ENCODE measurements at regions not wholly inside any gene's neighbourhood (a gene's known extent, or its start where the extent isn't known, plus 50 kb on each side); places are given as distances from the start of the nearest gene placed in this dataset.
A peak's percentile ranks its signal among the peaks of the same experiment; 100 is the strongest.

- Mint-ChIP-seq H3K4me3 (peak overlapping the region; percentile 71), H3K9me3 (ENCODE audit: insufficient read depth) (no peaks in the 10 kb centered on the region), H3K27me3 (no peaks in the 10 kb centered on the region), H3K27ac (peak overlapping the region; percentile 56), H3K4me1 (peaks cover 21% of the 10 kb centered on the region)
- H3K9me3 ChIP-seq (ENCODE audit: control extremely low read depth in 1 of 3, control insufficient read depth in 2 of 3, insufficient read depth in 1 of 3, low read length in 2 of 3): peaks cover 0 to 2% (median 0%) of the 10 kb centered on the region in 3 donors
- H4K20me1 ChIP-seq (ENCODE audit: control insufficient read depth, insufficient read depth, low read length, poor library complexity, severe bottlenecking): no peaks in the 10 kb centered on the region
- POLR2A ChIA-PET: no interaction called here
- no peaks in the 10 kb centered on the region for H3K36me3 ChIP-seq (replicated peaks in 1 of 2; ENCODE audit: control extremely low read depth in 1 of 2, control insufficient read depth in 1 of 2, extremely low read depth in 1 of 2, insufficient read depth in 2 of 2, low read length in 1 of 2)
- CTCF ChIA-PET: no interaction called here
- peaks cover 16 to 24% of the 10 kb centered on the region in 2 donors for H3K4me1 ChIP-seq (ENCODE audit: control insufficient read depth in 2 of 2, insufficient read depth in 2 of 2, low read length in 2 of 2)
- intact Hi-C loops (cut with micrococcal nuclease): no loop called here
- H3K27ac ChIP-seq (ENCODE audit: low read length in 2 of 2): no peak overlapping the region
- H3K9ac ChIP-seq (ENCODE audit: low read length): no peak overlapping the region
- no peaks in the 10 kb centered on the region for H3K27me3 ChIP-seq (replicated peaks in 1 of 4; ENCODE audit: control extremely low read depth in 1 of 4, control insufficient read depth in 3 of 4, insufficient read depth in 4 of 4, low read length in 3 of 4)
- H3K79me2 ChIP-seq (ENCODE audit: control insufficient read depth, insufficient read depth, low read length): no peaks in the 10 kb centered on the region
- 100% methylated on average over 1 of the region's 2 CpGs for WGBS (ENCODE audit: insufficient coverage)
- DNase-seq (no peak), ATAC-seq (ENCODE audit: low read depth) (no peak)
- H3K4me2 ChIP-seq (replicated peaks; ENCODE audit: low read depth, low read length, poor library complexity, severe bottlenecking): peak overlapping the region; percentile 49
- TF ChIP-seq EZH2 (IDR thresholded peaks at IDR 0.05; ENCODE audit: borderline replicate concordance, insufficient read depth, low read depth, low read length, poor library complexity, severe bottlenecking) (no peak), CTCF (IDR thresholded peaks at IDR 0.05) (no peak)
- H3K4me3 ChIP-seq (ENCODE audit: control extremely low read depth in 1 of 5, extremely low read depth in 1 of 5, insufficient read depth in 1 of 5, low read depth in 2 of 5, low read length in 4 of 5): no peak overlapping the region
- H2AFZ ChIP-seq (ENCODE audit: insufficient read depth, low read depth, low read length, poor library complexity, severe bottlenecking): no peak overlapping the region
Observed at GRCh38 chrX:115940348-115940747, 230.2 kb upstream of the AGTR2 start.

DNA sequence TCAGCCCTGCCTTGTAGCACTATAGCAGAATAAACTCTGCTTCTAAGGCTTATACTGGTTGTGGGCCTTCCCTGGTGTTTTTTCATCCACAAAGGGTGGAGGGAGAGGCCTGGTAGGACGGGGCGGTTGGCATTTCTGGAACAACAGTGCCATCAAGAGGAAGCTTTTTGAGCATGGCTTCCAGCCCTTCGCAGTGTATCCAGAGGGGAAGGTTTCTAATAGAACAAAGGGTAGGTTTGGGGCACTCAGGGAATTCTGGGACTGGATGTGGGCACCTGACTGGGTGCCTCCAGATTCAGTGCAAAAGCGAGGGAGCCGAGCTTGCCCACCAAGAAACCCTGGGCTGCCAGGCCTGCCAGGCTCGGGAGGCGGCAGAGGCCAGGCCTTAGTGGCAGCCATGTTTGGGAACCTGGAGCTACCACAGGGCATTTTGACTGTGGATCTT, 229.6 kb upstream of the AGTR2 start:
- Histone ChIP-seq H3K9ac (ENCODE audit: low read length) (no peak overlapping the region), H3K27me3 (replicated peaks in 1 of 4; ENCODE audit: control extremely low read depth in 1 of 4, control insufficient read depth in 3 of 4, insufficient read depth in 4 of 4, low read length in 3 of 4) (no peaks in the 10 kb centered on the region), H3K27ac (ENCODE audit: low read length in 2 of 2) (no peak overlapping the region), H3K4me1 (ENCODE audit: control insufficient read depth in 2 of 2, insufficient read depth in 2 of 2, low read length in 2 of 2) (peaks cover 16 to 24% of the 10 kb centered on the region in 2 donors), H3K79me2 (ENCODE audit: control insufficient read depth, insufficient read depth, low read length) (no peaks in the 10 kb centered on the region), H3K4me3 (ENCODE audit: control extremely low read depth in 1 of 5, extremely low read depth in 1 of 5, insufficient read depth in 1 of 5, low read depth in 2 of 5, low read length in 4 of 5) (no peak overlapping the region), H2AFZ (ENCODE audit: insufficient read depth, low read depth, low read length, poor library complexity, severe bottlenecking) (peak overlapping the region; percentile 39), H3K4me2 (replicated peaks; ENCODE audit: low read depth, low read length, poor library complexity, severe bottlenecking) (peak overlapping the region; percentile 49), H3K36me3 (replicated peaks in 1 of 2; ENCODE audit: control extremely low read depth in 1 of 2, control insufficient read depth in 1 of 2, extremely low read depth in 1 of 2, insufficient read depth in 2 of 2, low read length in 1 of 2) (no peaks in the 10 kb centered on the region), H4K20me1 (ENCODE audit: control insufficient read depth, insufficient read depth, low read length, poor library complexity, severe bottlenecking) (no peaks in the 10 kb centered on the region), H3K9me3 (ENCODE audit: control extremely low read depth in 1 of 3, control insufficient read depth in 2 of 3, insufficient read depth in 1 of 3, low read length in 2 of 3) (peaks cover 0 to 2% (median 0%) of the 10 kb centered on the region in 3 donors)
- 100% methylated on average over 2 of the region's 7 CpGs for WGBS (ENCODE audit: insufficient coverage)
- intact Hi-C loops (cut with micrococcal nuclease): no loop called here
- Mint-ChIP-seq H3K27ac (no peak overlapping the region), H3K27me3 (no peaks in the 10 kb centered on the region), H3K4me1 (peaks cover 21% of the 10 kb centered on the region), H3K9me3 (ENCODE audit: insufficient read depth) (no peaks in the 10 kb centered on the region), H3K4me3 (no peak overlapping the region)
- POLR2A ChIA-PET: no interaction called here
- TF ChIP-seq CTCF (IDR thresholded peaks at IDR 0.05): peak; percentile 30
- TF ChIP-seq EZH2 (IDR thresholded peaks at IDR 0.05; ENCODE audit: borderline replicate concordance, insufficient read depth, low read depth, low read length, poor library complexity, severe bottlenecking): no peak
- peak; percentile 75 for DNase-seq
- no peak for ATAC-seq (ENCODE audit: low read depth)
- CTCF ChIA-PET: no interaction called here
